Glutamatergic neuron (in vitro differentiated cells): ENCODE measurements at regions not wholly inside any gene's neighbourhood (a gene's known extent, or its start where the extent isn't known, plus 50 kb on each side); places are given as distances from the start of the nearest gene placed in this dataset.

Experiments used
- DNase-seq: peaks from one replicate; pipeline ENCODE4 v3.0.0; 2022
- H3K27ac Mint-ChIP-seq: one replicate; pipeline ENCODE4 v1.8.0; 2020; ENCODE audit warnings: mild to moderate bottlenecking, mixed read lengths, inconsistent platforms; ENCODE audit not compliant: unreplicated experiment
- H3K27me3 Mint-ChIP-seq: one replicate; pipeline ENCODE4 v1.8.0; 2020; ENCODE audit warnings: mild to moderate bottlenecking, moderate library complexity, mixed read lengths, inconsistent platforms; ENCODE audit not compliant: unreplicated experiment
- H3K36me3 Mint-ChIP-seq: one replicate; pipeline ENCODE4 v1.8.0; 2020; ENCODE audit warnings: mild to moderate bottlenecking, mixed read lengths, inconsistent platforms; ENCODE audit not compliant: unreplicated experiment
- H3K4me1 Mint-ChIP-seq: one replicate; pipeline ENCODE4 v1.8.0; 2020; ENCODE audit warnings: mild to moderate bottlenecking, low read depth, mixed read lengths, inconsistent platforms; ENCODE audit not compliant: unreplicated experiment
- H3K4me3 Mint-ChIP-seq: one replicate; pipeline ENCODE4 v1.8.0; 2020; ENCODE audit warnings: mild to moderate bottlenecking, mixed read lengths, inconsistent platforms; ENCODE audit not compliant: unreplicated experiment
- H3K9me3 Mint-ChIP-seq: one replicate; pipeline ENCODE4 v1.8.0; 2020; ENCODE audit warnings: mild to moderate bottlenecking, moderate library complexity, mixed read lengths, inconsistent platforms; ENCODE audit not compliant: unreplicated experiment
- CTCF ChIP-seq: fragments of 200-600 bp; sonication (generic); IDR thresholded peaks from one replicate; pipeline ENCODE4 v1.5.0; 2021; ENCODE audit not compliant: partially characterized antibody, unreplicated experiment

DNA sequence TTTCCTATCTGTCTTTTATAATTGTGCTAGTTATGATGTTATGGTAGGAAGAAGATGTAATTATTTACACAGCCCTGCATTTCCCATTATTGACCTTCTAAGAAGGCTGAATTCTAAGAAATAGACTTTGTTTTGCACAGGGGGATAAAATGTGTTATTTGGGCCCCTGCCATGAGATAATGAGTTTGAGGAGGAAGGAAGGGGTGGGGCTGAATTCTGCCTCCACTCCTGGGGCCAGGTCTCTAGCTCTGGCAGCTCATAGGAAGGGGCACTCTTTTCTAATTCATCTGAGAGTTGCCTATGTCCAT is 69.2 kb upstream of the GOLGA8B start:
- no peak for TF ChIP-seq CTCF
- no peak overlapping the region for H3K4me3 Mint-ChIP-seq
- peaks cover 2% of the 10 kb centered on the region for H3K4me1 Mint-ChIP-seq
- no peaks in the 10 kb centered on the region for H3K9me3 Mint-ChIP-seq
- H3K36me3 Mint-ChIP-seq: no peaks in the 10 kb centered on the region
- no peak overlapping the region for H3K27ac Mint-ChIP-seq
- DNase-seq: no peak
- no peaks in the 10 kb centered on the region for H3K27me3 Mint-ChIP-seq

DNA sequence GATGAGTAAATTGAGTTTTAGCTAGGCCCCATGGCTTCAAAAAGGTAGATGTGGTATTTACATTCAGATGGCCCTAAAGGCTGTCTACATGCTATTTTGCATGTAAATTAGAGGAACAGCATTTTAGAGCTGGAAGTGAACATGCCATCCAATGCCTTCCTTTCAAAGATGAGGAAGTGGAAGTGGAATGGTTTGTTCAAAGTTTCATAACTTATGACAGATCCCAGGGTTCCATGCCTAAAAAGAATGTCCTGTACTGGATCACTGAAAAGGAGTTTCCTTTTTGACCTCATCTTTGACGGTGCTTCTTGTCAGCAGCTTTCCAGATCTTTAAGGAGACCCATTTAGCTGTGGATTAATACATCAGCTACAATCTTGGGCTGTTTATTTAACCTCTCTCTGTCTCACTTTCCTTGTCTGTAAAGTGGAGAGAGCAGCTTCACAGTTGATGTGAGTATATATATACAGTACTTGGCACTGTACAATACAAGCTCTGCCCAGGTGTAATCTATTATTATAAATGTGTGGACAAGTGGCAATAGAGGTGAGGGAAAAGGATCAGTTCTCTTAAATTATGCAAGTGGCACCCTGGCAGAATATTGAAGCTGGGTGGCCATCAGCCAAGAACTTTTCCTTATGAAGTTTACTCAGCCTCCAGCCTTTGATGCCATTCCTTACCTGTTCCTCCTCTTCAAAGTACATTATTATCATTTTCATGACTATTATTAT is 68.7 kb upstream of the GOLGA8B start:
- Mint-ChIP-seq H3K4me1 (peaks cover 2% of the 10 kb centered on the region), H3K27ac (no peak overlapping the region), H3K4me3 (no peak overlapping the region), H3K27me3 (no peaks in the 10 kb centered on the region), H3K36me3 (no peaks in the 10 kb centered on the region), H3K9me3 (no peaks in the 10 kb centered on the region)
- no peak for TF ChIP-seq CTCF
- no peak for DNase-seq

- no peaks in the 10 kb centered on the region for H3K9me3 Mint-ChIP-seq
- no peak overlapping the region for H3K4me3 Mint-ChIP-seq
- H3K27me3 Mint-ChIP-seq: no peaks in the 10 kb centered on the region
- no peak for TF ChIP-seq CTCF
- H3K36me3 Mint-ChIP-seq: no peaks in the 10 kb centered on the region
- H3K4me1 Mint-ChIP-seq: peaks cover 2% of the 10 kb centered on the region
- DNase-seq: no peak
- H3K27ac Mint-ChIP-seq: no peak overlapping the region
Measured at GRCh38 chr15:34650177-34650576, 66.7 kb upstream of the GOLGA8B start.

DNA sequence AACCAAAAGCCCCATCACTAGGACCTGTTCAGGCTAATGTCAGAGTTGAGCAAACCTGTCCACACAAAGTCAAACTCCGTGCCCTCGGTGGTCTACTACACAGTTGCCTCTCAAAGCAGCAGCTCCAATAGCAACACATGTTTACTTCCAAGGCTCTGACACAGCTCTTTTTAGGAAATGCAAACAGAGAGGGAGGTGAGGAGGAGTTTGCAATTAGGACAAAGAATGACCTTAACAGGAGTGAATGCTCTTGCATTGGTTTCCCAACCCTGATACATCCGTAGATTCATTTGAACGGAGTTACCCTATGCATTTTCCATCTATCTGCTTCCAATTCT is 64.8 kb upstream of the GOLGA8B start:
- TF ChIP-seq CTCF: no peak
- DNase-seq: no peak
- H3K4me3 Mint-ChIP-seq: no peak overlapping the region
- peaks cover 7% of the 10 kb centered on the region for H3K36me3 Mint-ChIP-seq
- peaks cover 4% of the 10 kb centered on the region for H3K9me3 Mint-ChIP-seq
- peaks cover 12% of the 10 kb centered on the region for H3K4me1 Mint-ChIP-seq
- H3K27ac Mint-ChIP-seq: no peak overlapping the region
- no peaks in the 10 kb centered on the region for H3K27me3 Mint-ChIP-seq

DNA sequence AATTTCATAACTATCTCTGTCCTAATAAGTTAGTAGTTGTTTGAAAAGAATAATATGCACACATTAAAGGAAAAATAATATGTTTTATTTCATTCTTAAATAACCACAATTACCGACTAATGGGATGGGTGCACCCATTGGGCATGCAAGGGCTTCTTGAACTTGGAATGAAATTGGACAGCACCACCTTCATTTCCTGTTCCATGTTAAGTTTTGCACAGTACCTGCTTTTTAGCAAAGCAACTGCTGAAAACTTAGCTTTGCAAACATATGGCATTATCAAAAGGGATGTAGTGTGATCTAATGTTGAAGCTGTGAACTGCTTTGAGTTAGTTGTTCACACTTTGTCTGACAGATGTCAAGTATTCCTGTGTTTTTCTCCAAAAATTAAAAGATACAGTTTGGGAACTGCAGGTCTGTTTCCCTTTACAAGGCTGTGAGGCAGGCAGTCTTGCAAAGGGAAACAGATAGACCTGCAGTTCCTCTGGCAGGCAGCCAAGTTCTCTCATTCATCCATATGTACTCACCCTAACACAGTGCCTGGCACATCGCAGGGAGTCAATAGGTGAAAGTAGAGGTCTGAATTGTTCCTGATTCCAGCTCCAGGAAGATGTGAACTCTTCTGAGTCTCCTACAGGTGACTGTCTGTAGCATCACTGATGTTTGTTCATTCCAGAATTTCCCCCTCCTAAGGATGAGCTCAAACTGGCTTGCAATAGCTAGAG is 64.3 kb upstream of the GOLGA8B start:
- DNase-seq: no peak
- Mint-ChIP-seq H3K9me3 (peaks cover 4% of the 10 kb centered on the region), H3K4me1 (peaks cover 12% of the 10 kb centered on the region), H3K36me3 (peaks cover 7% of the 10 kb centered on the region), H3K27me3 (no peaks in the 10 kb centered on the region), H3K27ac (no peak overlapping the region), H3K4me3 (no peak overlapping the region)
- TF ChIP-seq CTCF: no peak
